B cell (primary cell): ENCODE measurements at regions not wholly inside any gene's neighbourhood (a gene's known extent, or its start where the extent isn't known, plus 50 kb on each side); places are given as distances from the start of the nearest gene placed in this dataset.

Source experiments
- ATAC-seq: fragments of 200-7000 bp; cut with Tn5 transposase; one replicate; pipeline ENCODE4 v1.10.0; 2021; ENCODE audit warnings: low read depth, mild to moderate bottlenecking, moderate number of reproducible peaks, moderate library complexity
- CTCF ChIA-PET: fragments of 350-600 bp; sonication (Branson Sonifier 250); formaldehyde crosslinking; loops from one replicate; lab custom pipeline; 2021; ENCODE audit warnings: antibody characterized with exemption, inconsistent platforms; lab: Charles Lee
- POLR2A ChIA-PET: fragments of 350-600 bp; sonication (Branson Sonifier 250); formaldehyde crosslinking; loops from one replicate; lab custom pipeline; 2021; ENCODE audit warnings: antibody characterized with exemption; lab: Charles Lee
- DNase-seq: peaks from one replicate; pipeline ENCODE4 v3.0.0; 2013
- H2AFZ ChIP-seq: 2 replicates; pipeline ENCODE4 v1.6.1; 2012; ENCODE audit warnings: mild to moderate bottlenecking, low read depth, low read length; ENCODE audit not compliant: insufficient read depth, poor library complexity, severe bottlenecking
- H3K27ac ChIP-seq, 2 donors: 1 replicate in 1 of 2; 2 replicates in 1 of 2; pipeline ENCODE4 v1.5.1; 2012 to 2013; ENCODE audit warnings: low read length in 2 of 2, mild to moderate bottlenecking in 2 of 2, moderate library complexity in 1 of 2
- H3K27me3 ChIP-seq, 4 experiments: fragments of 200-600 bp in 1 of 4; sonication (generic) in 1 of 4; replicated peaks in 1 of 4; 1 replicate in 2 of 4; 2 replicates in 2 of 4; pipeline versions ENCODE4 v1.6.1 to v1.7.0; 2013 to 2016; ENCODE audit warnings: low read length in 3 of 4, mild to moderate bottlenecking in 2 of 4, mixed read lengths in 1 of 4, moderate library complexity in 1 of 4; ENCODE audit not compliant: insufficient read depth in 4 of 4, control insufficient read depth in 3 of 4; ENCODE audit errors: control extremely low read depth in 1 of 4
- H3K36me3 ChIP-seq, 2 experiments: replicated peaks in 1 of 2; 1 replicate in 1 of 2; 2 replicates in 1 of 2; pipeline versions ENCODE4 v1.6.1 to v1.7.1; 2013; ENCODE audit warnings: low read length in 1 of 2; ENCODE audit not compliant: insufficient read depth in 2 of 2, control insufficient read depth in 1 of 2; ENCODE audit errors: control extremely low read depth in 1 of 2, extremely low read depth in 1 of 2
- H3K4me1 ChIP-seq, 2 donors: fragments of 200-600 bp in 1 of 2; sonication (generic) in 1 of 2; 1 replicate in 1 of 2; 2 replicates in 1 of 2; pipeline versions ENCODE4 v1.5.1 to v1.6.1; 2013 to 2017; ENCODE audit warnings: low read length in 2 of 2; ENCODE audit not compliant: control insufficient read depth in 2 of 2, insufficient read depth in 2 of 2
- H3K4me2 ChIP-seq: replicated peaks from 2 replicates; pipeline ENCODE3; 2012; ENCODE audit warnings: mild to moderate bottlenecking, low read depth, low read length; ENCODE audit not compliant: poor library complexity, severe bottlenecking
- H3K4me3 ChIP-seq, 5 experiments: fragments of 200-600 bp in 1 of 5; sonication (generic) in 1 of 5; 1 replicate in 3 of 5; 2 replicates in 2 of 5; pipeline versions ENCODE4 v1.5.1 to v1.7.0; 2011 to 2016; ENCODE audit warnings: low read length in 4 of 5, mild to moderate bottlenecking in 4 of 5, low read depth in 2 of 5, control low read depth in 1 of 5, moderate library complexity in 1 of 5; ENCODE audit not compliant: insufficient read depth in 1 of 5; ENCODE audit errors: control extremely low read depth in 1 of 5, extremely low read depth in 1 of 5
- H3K79me2 ChIP-seq: fragments of 200-600 bp; sonication (generic); one replicate; pipeline ENCODE4 v1.6.0; 2016; ENCODE audit warnings: low read length; ENCODE audit not compliant: control insufficient read depth, insufficient read depth
- H3K9ac ChIP-seq: fragments of 200-600 bp; sonication (generic); 2 replicates; pipeline ENCODE4 v1.6.1; 2017; ENCODE audit warnings: mild to moderate bottlenecking, low read length, moderate library complexity
- H3K9me3 ChIP-seq, 3 donors: one replicate each; pipeline versions ENCODE4 v1.6.1 to v1.7.1; 2013; ENCODE audit warnings: low read length in 2 of 3; ENCODE audit not compliant: control insufficient read depth in 2 of 3, insufficient read depth in 1 of 3; ENCODE audit errors: control extremely low read depth in 1 of 3
- H4K20me1 ChIP-seq: 2 replicates; pipeline ENCODE4 v1.6.0; 2012; ENCODE audit warnings: mild to moderate bottlenecking, low read length; ENCODE audit not compliant: insufficient read depth, control insufficient read depth, poor library complexity, severe bottlenecking
- H3K27ac Mint-ChIP-seq: one replicate; pipeline ENCODE4 v1.8.0; 2021; ENCODE audit warnings: mixed read lengths
- H3K27me3 Mint-ChIP-seq: one replicate; pipeline ENCODE4 v1.8.0; 2021; ENCODE audit warnings: mixed read lengths
- H3K4me1 Mint-ChIP-seq: one replicate; pipeline ENCODE4 v1.8.0; 2021; ENCODE audit warnings: mixed read lengths
- H3K4me3 Mint-ChIP-seq: one replicate; pipeline ENCODE4 v1.8.0; 2021; ENCODE audit warnings: mixed read lengths
- H3K9me3 Mint-ChIP-seq: one replicate; pipeline ENCODE4 v1.8.0; 2022; ENCODE audit warnings: mixed read lengths; ENCODE audit not compliant: insufficient read depth
- EZH2 ChIP-seq: IDR thresholded peaks from 2 replicates; pipeline ENCODE4 v1.6.1; 2012; ENCODE audit warnings: borderline replicate concordance, low read depth, mild to moderate bottlenecking, moderate library complexity, low read length; ENCODE audit not compliant: insufficient read depth, poor library complexity, severe bottlenecking
- WGBS: methylation state at CpG from one replicate; pipeline ENCODE4 v1.1.5; 2013; ENCODE audit warnings: missing lambda C conversion rate; ENCODE audit not compliant: insufficient coverage; 5-methylcytosine and 5-hydroxymethylcytosine counted together
- intact Hi-C: fragments of 100-400 bp; cut with micrococcal nuclease; formaldehyde crosslinking; loops from one replicate; pipeline ENCODE4 v1.10.0; 2022
- TF ChIP-seq, protein P1 (sequence below): fragments of 200-600 bp; IDR thresholded peaks from one replicate; pipeline ENCODE4 v1.8.0; 2022; ENCODE audit warnings: antibody characterized with exemption, mild to moderate bottlenecking

DNA sequence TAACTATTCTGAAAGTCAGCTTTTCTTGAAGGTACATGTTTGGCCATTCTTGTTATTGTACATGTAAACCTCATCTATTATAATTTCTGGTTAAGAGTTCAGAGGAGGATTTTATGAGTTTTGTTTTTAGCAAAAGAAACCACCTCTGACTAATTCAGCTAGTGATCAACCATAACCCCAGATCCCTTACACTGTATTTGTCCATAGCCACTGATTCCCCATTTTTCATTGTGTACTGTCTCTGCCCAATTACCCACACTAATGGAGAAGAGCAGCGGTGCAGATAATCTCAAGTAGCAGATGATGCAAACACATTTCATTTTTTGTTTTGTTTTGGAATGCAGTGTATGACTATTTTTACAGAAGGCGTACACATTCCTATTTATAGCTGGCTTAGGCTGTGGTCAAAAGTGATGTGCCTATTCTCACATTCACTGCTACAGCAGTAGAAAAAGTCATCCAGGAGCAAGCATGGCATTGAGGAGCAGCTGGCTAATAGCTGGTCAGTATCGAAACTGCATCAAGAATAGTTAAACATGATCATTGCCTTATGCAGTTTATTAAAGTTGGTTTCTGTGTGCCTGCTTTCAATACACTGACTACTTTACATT is 988.3 kb downstream of the DTWD2 start:
- H3K27ac ChIP-seq, result no peak overlapping the region
- no peaks in the 10 kb centered on the region for H3K27me3 ChIP-seq
- ATAC-seq (no peak), DNase-seq (no peak)
- H2AFZ ChIP-seq, result no peak overlapping the region
- H4K20me1 ChIP-seq, result no peaks in the 10 kb centered on the region
- H3K27ac Mint-ChIP-seq, result no peak overlapping the region
- ChIA-PET CTCF (no interaction called here), POLR2A (no interaction called here)
- TF ChIP-seq, protein P1, sequence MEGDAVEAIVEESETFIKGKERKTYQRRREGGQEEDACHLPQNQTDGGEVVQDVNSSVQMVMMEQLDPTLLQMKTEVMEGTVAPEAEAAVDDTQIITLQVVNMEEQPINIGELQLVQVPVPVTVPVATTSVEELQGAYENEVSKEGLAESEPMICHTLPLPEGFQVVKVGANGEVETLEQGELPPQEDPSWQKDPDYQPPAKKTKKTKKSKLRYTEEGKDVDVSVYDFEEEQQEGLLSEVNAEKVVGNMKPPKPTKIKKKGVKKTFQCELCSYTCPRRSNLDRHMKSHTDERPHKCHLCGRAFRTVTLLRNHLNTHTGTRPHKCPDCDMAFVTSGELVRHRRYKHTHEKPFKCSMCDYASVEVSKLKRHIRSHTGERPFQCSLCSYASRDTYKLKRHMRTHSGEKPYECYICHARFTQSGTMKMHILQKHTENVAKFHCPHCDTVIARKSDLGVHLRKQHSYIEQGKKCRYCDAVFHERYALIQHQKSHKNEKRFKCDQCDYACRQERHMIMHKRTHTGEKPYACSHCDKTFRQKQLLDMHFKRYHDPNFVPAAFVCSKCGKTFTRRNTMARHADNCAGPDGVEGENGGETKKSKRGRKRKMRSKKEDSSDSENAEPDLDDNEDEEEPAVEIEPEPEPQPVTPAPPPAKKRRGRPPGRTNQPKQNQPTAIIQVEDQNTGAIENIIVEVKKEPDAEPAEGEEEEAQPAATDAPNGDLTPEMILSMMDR, result no peak
- TF ChIP-seq EZH2, result no peak
- H3K4me3 Mint-ChIP-seq, result no peak overlapping the region
- WGBS, result 83% methylated on average over 1 of the region's 3 CpGs
- H3K79me2 ChIP-seq, result no peaks in the 10 kb centered on the region
- no peaks in the 10 kb centered on the region for H3K4me1 ChIP-seq
- H3K9me3 Mint-ChIP-seq, result peaks cover 4% of the 10 kb centered on the region
- no peak overlapping the region for H3K4me3 ChIP-seq
- intact Hi-C loops, result no loop called here
- no peaks in the 10 kb centered on the region for H3K27me3 Mint-ChIP-seq
- H3K9me3 ChIP-seq, result no peaks in the 10 kb centered on the region
- H3K4me1 Mint-ChIP-seq, result no peaks in the 10 kb centered on the region
- no peaks in the 10 kb centered on the region for H3K36me3 ChIP-seq
- no peak overlapping the region for H3K9ac ChIP-seq
- no peak overlapping the region for H3K4me2 ChIP-seq

DNA sequence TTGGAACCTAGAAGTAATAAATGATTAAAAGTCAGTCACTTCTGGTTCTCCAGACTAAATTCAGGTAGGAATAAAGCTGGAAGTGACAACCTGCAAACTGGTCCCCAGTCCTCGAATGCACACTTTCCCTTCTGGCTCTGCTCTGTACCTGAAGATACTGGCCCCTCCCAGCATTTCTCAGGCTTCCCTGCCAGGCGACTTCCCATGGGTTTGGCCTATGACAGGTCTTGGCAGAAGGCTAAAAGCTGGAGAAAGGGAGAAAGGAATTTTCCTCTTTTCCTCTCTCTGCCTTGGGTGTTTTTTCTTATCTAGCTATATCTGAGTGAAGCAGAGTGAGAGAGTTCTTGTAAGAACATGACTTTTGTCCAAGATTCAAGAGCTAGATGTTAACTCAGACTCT is 1005.7 kb downstream of the DTWD2 start:
- Mint-ChIP-seq H3K4me1 (no peaks in the 10 kb centered on the region), H3K27ac (no peak overlapping the region), H3K4me3 (no peak overlapping the region), H3K27me3 (no peaks in the 10 kb centered on the region), H3K9me3 (no peaks in the 10 kb centered on the region)
- WGBS, result 78% methylated on average over 1 of the region's 2 CpGs
- Histone ChIP-seq H3K9ac (no peak overlapping the region), H3K9me3 (peaks cover 0 to 4% (median 0%) of the 10 kb centered on the region in 3 donors), H4K20me1 (no peaks in the 10 kb centered on the region), H3K27ac (no peak overlapping the region), H3K27me3 (no peaks in the 10 kb centered on the region), H2AFZ (no peak overlapping the region), H3K4me3 (no peak overlapping the region), H3K4me2 (no peak overlapping the region), H3K4me1 (no peaks in the 10 kb centered on the region), H3K36me3 (no peaks in the 10 kb centered on the region), H3K79me2 (no peaks in the 10 kb centered on the region)
- no peak for DNase-seq
- TF ChIP-seq, protein P1, result no peak
- TF ChIP-seq EZH2, result no peak
- ATAC-seq, result no peak
- CTCF ChIA-PET, result no interaction called here
- intact Hi-C loops, result no loop called here
- POLR2A ChIA-PET, result no interaction called here
